H9 (cell line): ENCODE measurements at regions not wholly inside any gene's neighbourhood (a gene's known extent, or its start where the extent isn't known, plus 50 kb on each side); places are given as distances from the start of the nearest gene placed in this dataset.

Experiments used
- DNase-seq: peaks from one replicate; pipeline ENCODE4 v3.0.0-alpha.2; 2017
- H2AFZ ChIP-seq: one replicate; pipeline ENCODE4 v1.6.1; 2013; ENCODE audit warnings: mild to moderate bottlenecking, low read length, control low read depth, moderate library complexity
- H2AK5ac ChIP-seq: 2 replicates; pipeline ENCODE4 v1.6.1; 2013; ENCODE audit warnings: low read length, control low read depth, mixed read lengths; ENCODE audit not compliant: insufficient read length
- H2BK120ac ChIP-seq: one replicate; pipeline ENCODE4 v1.6.1; 2013; ENCODE audit warnings: low read depth, mild to moderate bottlenecking, low read length, control low read depth, inconsistent platforms; ENCODE audit not compliant: poor library complexity, severe bottlenecking
- H2BK12ac ChIP-seq: 2 replicates; pipeline ENCODE4 v1.6.1; 2013; ENCODE audit warnings: low read length, control low read depth, mixed read lengths, low read depth; ENCODE audit not compliant: insufficient read length
- H2BK15ac ChIP-seq: 2 replicates; pipeline ENCODE4 v1.6.1; 2013; ENCODE audit warnings: low read depth, low read length, control low read depth
- H2BK20ac ChIP-seq: one replicate; pipeline ENCODE4 v1.6.1; 2013; ENCODE audit warnings: low read depth, mild to moderate bottlenecking, low read length, control low read depth, inconsistent platforms; ENCODE audit not compliant: poor library complexity, severe bottlenecking
- H2BK5ac ChIP-seq: 2 replicates; pipeline ENCODE4 v1.6.1; 2013; ENCODE audit warnings: low read length, control low read depth, mixed read lengths; ENCODE audit not compliant: insufficient read length
- H3K14ac ChIP-seq: 2 replicates; pipeline ENCODE4 v1.6.1; 2013; ENCODE audit warnings: low read length, control low read depth; ENCODE audit not compliant: insufficient read depth
- H3K18ac ChIP-seq: 2 replicates; pipeline ENCODE4 v1.6.1; 2013; ENCODE audit warnings: low read depth, mild to moderate bottlenecking, mixed read lengths, low read length, control low read depth; ENCODE audit not compliant: insufficient read length
- H3K23ac ChIP-seq: 2 replicates; pipeline ENCODE4 v1.6.1; 2013; ENCODE audit warnings: low read length, control low read depth, mixed read lengths, low read depth; ENCODE audit not compliant: insufficient read length
- H3K23me2 ChIP-seq: 2 replicates; pipeline ENCODE4 v1.6.1; 2013; ENCODE audit warnings: low read depth, mild to moderate bottlenecking, mixed read lengths, low read length, control low read depth; ENCODE audit not compliant: insufficient read length, poor library complexity, severe bottlenecking
- H3K27ac ChIP-seq: 2 replicates; pipeline ENCODE4 v1.5.1; 2013; ENCODE audit warnings: low read length, control low read depth, mixed read lengths, low read depth; ENCODE audit not compliant: insufficient read length
- H3K27me3 ChIP-seq: 2 replicates; pipeline ENCODE4 v1.6.1; 2013; ENCODE audit warnings: low read length, control low read depth, inconsistent platforms; ENCODE audit not compliant: insufficient read depth
- H3K4ac ChIP-seq: 2 replicates; pipeline ENCODE4 v1.6.1; 2013; ENCODE audit warnings: low read depth, mild to moderate bottlenecking, control low read depth, inconsistent platforms, low read length, moderate library complexity
- H3K4me1 ChIP-seq: 2 replicates; pipeline ENCODE4 v1.6.1; 2013; ENCODE audit warnings: low read length, control low read depth, inconsistent platforms; ENCODE audit not compliant: insufficient read depth
- H3K4me2 ChIP-seq: 2 replicates; pipeline ENCODE4 v1.6.1; 2013; ENCODE audit warnings: low read length, control low read depth, mixed read lengths; ENCODE audit not compliant: insufficient read length, insufficient read depth
- H3K56ac ChIP-seq: 2 replicates; pipeline ENCODE4 v1.6.1; 2013; ENCODE audit warnings: low read depth, mild to moderate bottlenecking, mixed read lengths, low read length, control low read depth; ENCODE audit not compliant: insufficient read length
- H3K79me1 ChIP-seq: 2 replicates; pipeline ENCODE4 v1.6.1; 2013; ENCODE audit warnings: low read depth, mild to moderate bottlenecking, moderate library complexity, low read length, control low read depth, inconsistent platforms; ENCODE audit not compliant: insufficient read depth, poor library complexity, severe bottlenecking
- H3K79me2 ChIP-seq: 2 replicates; pipeline ENCODE4 v1.6.1; 2013; ENCODE audit warnings: low read length, control low read depth, inconsistent platforms; ENCODE audit not compliant: insufficient read depth
- H3K9ac ChIP-seq: 2 replicates; pipeline ENCODE4 v1.6.1; 2013; ENCODE audit warnings: low read length, control low read depth, mixed read lengths; ENCODE audit not compliant: insufficient read length; ENCODE audit errors: extremely low read depth
- H3K9me3 ChIP-seq: one replicate; pipeline ENCODE4 v1.6.1; 2013; ENCODE audit warnings: low read depth, low read length, inconsistent platforms; ENCODE audit not compliant: control insufficient read depth
- H3T11ph ChIP-seq: one replicate; pipeline ENCODE4 v1.6.1; 2013; ENCODE audit warnings: mild to moderate bottlenecking, low read length, control low read depth, inconsistent platforms
- H4K20me1 ChIP-seq: one replicate; pipeline ENCODE4 v1.6.1; 2013; ENCODE audit not compliant: control insufficient read depth, insufficient read length, insufficient read depth
- H4K5ac ChIP-seq: 2 replicates; pipeline ENCODE4 v1.6.1; 2013; ENCODE audit warnings: low read depth, mild to moderate bottlenecking, mixed read lengths, low read length, control low read depth; ENCODE audit not compliant: insufficient read length
- H4K8ac ChIP-seq: replicated peaks from 2 replicates; pipeline ENCODE4 v1.6.1; 2013; ENCODE audit warnings: low read length, control low read depth, mixed read lengths, low read depth; ENCODE audit not compliant: insufficient read length
- H4K91ac ChIP-seq: 2 replicates; pipeline ENCODE4 v1.6.1; 2013; ENCODE audit warnings: low read depth, mild to moderate bottlenecking, moderate library complexity, mixed read lengths, low read length, control low read depth; ENCODE audit not compliant: insufficient read length
- H3K27ac Mint-ChIP-seq, 3 experiments: 2 replicates in 2 of 3; 3 replicates in 1 of 3; pipeline ENCODE4 v1.8.0; 2020 to 2021; ENCODE audit warnings: mixed read lengths in 3 of 3, mild to moderate bottlenecking in 1 of 3, moderate library complexity in 1 of 3
- H3K27me3 Mint-ChIP-seq: 2 replicates; pipeline ENCODE4 v1.8.0; 2021; ENCODE audit warnings: low read depth, mild to moderate bottlenecking, moderate library complexity, mixed read lengths
- H3K36me3 Mint-ChIP-seq, 3 experiments: 2 replicates in 2 of 3; 3 replicates in 1 of 3; pipeline ENCODE4 v1.8.0; 2020 to 2021; ENCODE audit warnings: low read depth in 3 of 3, mixed read lengths in 3 of 3; ENCODE audit not compliant: insufficient read depth in 1 of 3
- H3K4me1 Mint-ChIP-seq, 2 experiments: 2 replicates each; pipeline ENCODE4 v1.8.0; 2020; ENCODE audit warnings: mixed read lengths in 2 of 2
- H3K4me3 Mint-ChIP-seq, 2 experiments: 2 replicates in 1 of 2; 3 replicates in 1 of 2; pipeline ENCODE4 v1.8.0; 2020 to 2021; ENCODE audit warnings: mild to moderate bottlenecking in 2 of 2, mixed read lengths in 2 of 2, moderate library complexity in 1 of 2
- H3K9me3 Mint-ChIP-seq, 2 experiments: 2 replicates in 1 of 2; 3 replicates in 1 of 2; pipeline ENCODE4 v1.8.0; 2020; ENCODE audit warnings: mild to moderate bottlenecking in 2 of 2, mixed read lengths in 2 of 2, moderate library complexity in 1 of 2
- WGBS: extraction: QIAGEN DNeasy Blood & Tissue Kit; methylation state at CpG from one replicate; pipeline ENCODE4 v1.1.7; 2013; ENCODE audit warnings: missing lambda C conversion rate, low lambda C conversion rate, mixed read lengths; ENCODE audit not compliant: insufficient read length; ENCODE audit errors: extremely low coverage; 5-methylcytosine and 5-hydroxymethylcytosine counted together
- TF ChIP-seq, protein P1 (sequence below): fragments of 200-600 bp; sonication (generic); conservative IDR thresholded peaks from 3 replicates; pipeline ENCODE4 v1.8.0; 2021; ENCODE audit warnings: antibody characterized with exemption, mild to moderate bottlenecking

DNA sequence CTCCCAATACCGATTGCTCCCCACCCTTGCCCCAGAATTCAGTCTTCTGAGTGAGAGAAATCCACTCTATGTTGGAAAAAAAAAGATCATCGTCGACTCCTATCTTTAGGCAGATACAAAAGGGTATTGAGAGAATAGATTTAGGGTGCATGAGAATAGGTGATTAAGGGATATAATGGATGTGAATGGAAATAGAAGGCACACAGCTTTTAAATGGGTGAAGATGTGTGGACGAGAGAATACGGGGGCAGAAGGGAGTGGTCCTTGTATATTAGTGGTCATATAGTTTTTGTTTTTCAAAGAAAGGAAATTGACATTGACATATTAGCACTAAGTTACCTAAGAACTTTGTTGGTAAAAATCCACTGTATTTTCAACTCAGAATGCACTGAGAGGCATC is 98.6 kb upstream of the HDAC9 start:
- no peaks in the 10 kb centered on the region for H3K9me3 ChIP-seq
- H3K56ac ChIP-seq = no peak overlapping the region
- Mint-ChIP-seq H3K27me3 (no peaks in the 10 kb centered on the region), H3K27ac (peak overlapping the region; percentile 1 to 75 (median 12); a peak in 4 of 7 replicates), H3K36me3 (no peaks in the 10 kb centered on the region), H3K4me3 (no peak overlapping the region), H3K4me1 (peaks cover 64 to 68% of the 10 kb centered on the region in 2 experiments), H3K9me3 (no peaks in the 10 kb centered on the region)
- no peaks in the 10 kb centered on the region for H3K79me1 ChIP-seq
- H4K5ac ChIP-seq = no peak overlapping the region
- no peak overlapping the region for H4K8ac ChIP-seq
- no peak overlapping the region for H3K27ac ChIP-seq
- no peak overlapping the region for H2AFZ ChIP-seq
- no peak overlapping the region for H4K91ac ChIP-seq
- H2AK5ac ChIP-seq = no peak overlapping the region
- H2BK5ac ChIP-seq = no peak overlapping the region
- no peak overlapping the region for H3T11ph ChIP-seq
- H3K4me1 ChIP-seq = peaks cover 12% of the 10 kb centered on the region; the same call in 1 of the 2 replicates
- no peak overlapping the region for H3K4ac ChIP-seq
- no peak overlapping the region for H2BK20ac ChIP-seq
- no peak for DNase-seq
- TF ChIP-seq, protein P1, sequence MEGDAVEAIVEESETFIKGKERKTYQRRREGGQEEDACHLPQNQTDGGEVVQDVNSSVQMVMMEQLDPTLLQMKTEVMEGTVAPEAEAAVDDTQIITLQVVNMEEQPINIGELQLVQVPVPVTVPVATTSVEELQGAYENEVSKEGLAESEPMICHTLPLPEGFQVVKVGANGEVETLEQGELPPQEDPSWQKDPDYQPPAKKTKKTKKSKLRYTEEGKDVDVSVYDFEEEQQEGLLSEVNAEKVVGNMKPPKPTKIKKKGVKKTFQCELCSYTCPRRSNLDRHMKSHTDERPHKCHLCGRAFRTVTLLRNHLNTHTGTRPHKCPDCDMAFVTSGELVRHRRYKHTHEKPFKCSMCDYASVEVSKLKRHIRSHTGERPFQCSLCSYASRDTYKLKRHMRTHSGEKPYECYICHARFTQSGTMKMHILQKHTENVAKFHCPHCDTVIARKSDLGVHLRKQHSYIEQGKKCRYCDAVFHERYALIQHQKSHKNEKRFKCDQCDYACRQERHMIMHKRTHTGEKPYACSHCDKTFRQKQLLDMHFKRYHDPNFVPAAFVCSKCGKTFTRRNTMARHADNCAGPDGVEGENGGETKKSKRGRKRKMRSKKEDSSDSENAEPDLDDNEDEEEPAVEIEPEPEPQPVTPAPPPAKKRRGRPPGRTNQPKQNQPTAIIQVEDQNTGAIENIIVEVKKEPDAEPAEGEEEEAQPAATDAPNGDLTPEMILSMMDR = no peak
- no peak overlapping the region for H3K14ac ChIP-seq
- H3K23me2 ChIP-seq = no peaks in the 10 kb centered on the region
- H2BK15ac ChIP-seq = no peak overlapping the region
- H3K4me2 ChIP-seq = no peak overlapping the region
- H3K9ac ChIP-seq = no peak overlapping the region
- H4K20me1 ChIP-seq = no peaks in the 10 kb centered on the region
- no peaks in the 10 kb centered on the region for H3K79me2 ChIP-seq
- H3K27me3 ChIP-seq = no peaks in the 10 kb centered on the region
- WGBS = 100% methylated on average over 1 of the region's 5 CpGs
- no peak overlapping the region for H2BK12ac ChIP-seq
- H3K23ac ChIP-seq = no peak overlapping the region
- no peak overlapping the region for H3K18ac ChIP-seq
- H2BK120ac ChIP-seq = no peak overlapping the region
